ENCODE measurements at regions not wholly inside any gene's neighbourhood (a gene's known extent, or its start where the extent isn't known, plus 50 kb on each side); places are given as distances from the start of the nearest gene placed in this dataset.

DNA sequence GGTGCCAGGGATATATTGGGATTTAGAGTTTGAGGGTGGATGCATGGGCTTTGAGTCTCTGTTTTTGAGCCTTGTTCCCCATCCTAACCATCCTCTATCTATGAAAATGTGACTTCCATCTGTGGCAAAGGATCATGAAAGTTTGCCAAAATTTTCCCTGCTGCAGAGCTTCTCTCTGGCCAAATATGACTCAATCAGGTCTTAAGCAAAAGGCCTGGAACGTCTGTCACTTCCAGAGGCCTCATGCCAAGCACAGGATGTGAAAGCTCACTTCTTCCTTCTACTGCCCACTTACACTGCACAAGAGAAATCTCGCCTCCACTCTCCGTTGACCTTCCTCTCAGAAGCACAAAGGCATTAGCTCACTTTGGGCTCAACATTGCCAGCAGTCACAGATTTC, 696.9 kb upstream of the NRP1 start:
- TF ChIP-seq MAFK (IDR thresholded peaks at IDR 0.05; ENCODE audit: low read depth, low read length) (no peak), CREB1 (IDR thresholded peaks at IDR 0.05) (no peak), SIN3A (conservative IDR thresholded peaks at IDR 0.05 in 1 of 2, IDR thresholded peaks at IDR 0.05 in 1 of 2; ENCODE audit: low read depth in 1 of 2, low read length in 2 of 2) (no peak)
- TF ChIP-seq, protein P1, sequence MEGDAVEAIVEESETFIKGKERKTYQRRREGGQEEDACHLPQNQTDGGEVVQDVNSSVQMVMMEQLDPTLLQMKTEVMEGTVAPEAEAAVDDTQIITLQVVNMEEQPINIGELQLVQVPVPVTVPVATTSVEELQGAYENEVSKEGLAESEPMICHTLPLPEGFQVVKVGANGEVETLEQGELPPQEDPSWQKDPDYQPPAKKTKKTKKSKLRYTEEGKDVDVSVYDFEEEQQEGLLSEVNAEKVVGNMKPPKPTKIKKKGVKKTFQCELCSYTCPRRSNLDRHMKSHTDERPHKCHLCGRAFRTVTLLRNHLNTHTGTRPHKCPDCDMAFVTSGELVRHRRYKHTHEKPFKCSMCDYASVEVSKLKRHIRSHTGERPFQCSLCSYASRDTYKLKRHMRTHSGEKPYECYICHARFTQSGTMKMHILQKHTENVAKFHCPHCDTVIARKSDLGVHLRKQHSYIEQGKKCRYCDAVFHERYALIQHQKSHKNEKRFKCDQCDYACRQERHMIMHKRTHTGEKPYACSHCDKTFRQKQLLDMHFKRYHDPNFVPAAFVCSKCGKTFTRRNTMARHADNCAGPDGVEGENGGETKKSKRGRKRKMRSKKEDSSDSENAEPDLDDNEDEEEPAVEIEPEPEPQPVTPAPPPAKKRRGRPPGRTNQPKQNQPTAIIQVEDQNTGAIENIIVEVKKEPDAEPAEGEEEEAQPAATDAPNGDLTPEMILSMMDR (IDR thresholded peaks at IDR 0.05; ENCODE audit: control extremely low read depth in 1 of 3, insufficient read depth in 1 of 3, low read depth in 1 of 3, low read length in 3 of 3): no peak

Data from H1 (cell line).